ENCODE measurements at regions not wholly inside any gene's neighbourhood (a gene's known extent, or its start where the extent isn't known, plus 50 kb on each side); places are given as distances from the start of the nearest gene placed in this dataset.

DNA sequence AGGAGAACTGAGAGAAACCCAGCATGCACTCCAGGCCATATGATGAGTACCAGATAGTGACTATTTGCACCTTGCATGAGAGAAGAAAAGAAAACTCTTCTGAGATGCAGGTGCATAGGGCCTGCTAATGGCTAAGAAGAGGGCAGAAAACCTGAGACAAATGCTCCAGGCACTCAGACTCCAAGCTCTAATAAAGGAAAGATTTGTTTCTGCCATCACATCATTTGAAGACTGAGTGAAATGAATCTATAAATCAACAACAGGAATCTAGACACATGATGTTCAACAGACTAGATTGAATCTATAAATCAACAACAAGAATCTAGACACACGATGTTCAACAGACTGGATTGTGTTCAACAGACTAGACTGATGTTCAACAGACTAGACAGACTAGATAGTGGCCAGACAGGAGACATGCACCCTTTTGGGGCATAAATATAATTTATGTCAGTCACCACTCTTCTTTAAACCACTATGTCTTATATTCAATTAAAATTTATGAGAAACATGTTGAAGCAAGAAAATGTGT is 482.7 kb upstream of the UBE2E3 start:
- FAIRE-seq (no peak), DNase-seq (ENCODE audit: insufficient read length, low spot score) (no peak)
- TF ChIP-seq PAX5 (IDR thresholded peaks at IDR 0.05; ENCODE audit: insufficient read depth, low read length, severe bottlenecking) = no peak
- no peak for TF ChIP-seq SPI1 (IDR thresholded peaks at IDR 0.05; ENCODE audit: low read depth, low read length)
- no peak for TF ChIP-seq POU2F2 (IDR thresholded peaks at IDR 0.05; ENCODE audit: low read depth, low read length)
- no peak for TF ChIP-seq POLR2A (IDR thresholded peaks at IDR 0.05; ENCODE audit: low read depth, low read length)
- TF ChIP-seq TAF1 (IDR thresholded peaks at IDR 0.05; ENCODE audit: low read depth, low read length) = no peak
- no peak for TF ChIP-seq POLR2AphosphoS5 (IDR thresholded peaks at IDR 0.05; ENCODE audit: low read depth, low read length)

DNA sequence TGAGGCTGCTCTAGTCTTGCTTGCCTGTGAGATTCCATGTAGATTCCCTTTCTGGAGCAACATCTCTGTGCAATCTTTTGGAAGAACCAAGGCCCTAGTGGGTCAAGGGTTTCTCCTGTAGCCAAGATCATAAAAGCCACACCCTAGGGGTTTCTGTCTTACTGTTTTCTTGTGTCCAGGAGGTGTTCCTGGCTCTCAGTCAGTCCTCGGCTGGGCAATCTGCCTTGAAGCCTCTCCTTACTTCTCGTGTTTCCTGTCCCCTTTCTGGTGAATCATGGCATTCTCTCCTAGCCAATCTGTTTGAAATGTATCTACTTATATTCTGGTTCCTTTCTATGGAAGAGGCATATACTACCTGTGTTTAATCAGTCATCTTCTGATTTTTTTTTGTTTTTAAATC is 484.8 kb upstream of the UBE2E3 start:
- TF ChIP-seq SPI1 (IDR thresholded peaks at IDR 0.05; ENCODE audit: low read depth, low read length) (no peak), POLR2AphosphoS5 (IDR thresholded peaks at IDR 0.05; ENCODE audit: low read depth, low read length) (no peak), PAX5 (IDR thresholded peaks at IDR 0.05; ENCODE audit: insufficient read depth, low read length, severe bottlenecking) (no peak), TAF1 (IDR thresholded peaks at IDR 0.05; ENCODE audit: low read depth, low read length) (no peak)
- no peak for DNase-seq (ENCODE audit: insufficient read length, low spot score)
- no peak for FAIRE-seq

GRCh38 chr2:180494286-180494685 is 486.1 kb upstream of the UBE2E3 start:
- DNase-seq (ENCODE audit: insufficient read length, low spot score) (no peak), FAIRE-seq (no peak)
- TF ChIP-seq POLR2AphosphoS5 (IDR thresholded peaks at IDR 0.05; ENCODE audit: low read depth, low read length) (no peak), PAX5 (IDR thresholded peaks at IDR 0.05; ENCODE audit: insufficient read depth, low read length, severe bottlenecking) (no peak), POLR2A (IDR thresholded peaks at IDR 0.05; ENCODE audit: low read depth, low read length) (no peak), POU2F2 (IDR thresholded peaks at IDR 0.05; ENCODE audit: low read depth, low read length) (no peak), SPI1 (IDR thresholded peaks at IDR 0.05; ENCODE audit: low read depth, low read length) (no peak), TAF1 (IDR thresholded peaks at IDR 0.05; ENCODE audit: low read depth, low read length) (no peak)

GRCh38 chr2:180482696-180483095 is 475.6 kb upstream of the CWC22 start:
- FAIRE-seq (no peak), DNase-seq (ENCODE audit: insufficient read length, low spot score) (no peak)
- TF ChIP-seq PAX5 (IDR thresholded peaks at IDR 0.05; ENCODE audit: insufficient read depth, low read length, severe bottlenecking) (no peak), SPI1 (IDR thresholded peaks at IDR 0.05; ENCODE audit: low read depth, low read length) (no peak), TAF1 (IDR thresholded peaks at IDR 0.05; ENCODE audit: low read depth, low read length) (no peak), POU2F2 (IDR thresholded peaks at IDR 0.05; ENCODE audit: low read depth, low read length) (no peak), POLR2A (IDR thresholded peaks at IDR 0.05; ENCODE audit: low read depth, low read length) (no peak), POLR2AphosphoS5 (IDR thresholded peaks at IDR 0.05; ENCODE audit: low read depth, low read length) (no peak)

- TF ChIP-seq POLR2AphosphoS5 (IDR thresholded peaks at IDR 0.05; ENCODE audit: low read depth, low read length) = no peak
- no peak for FAIRE-seq
- DNase-seq (ENCODE audit: insufficient read length, low spot score) = no peak
These were observed 474.9 kb upstream of the CWC22 start for GRCh38 chr2:180481998-180482397.

GRCh38 chr2:180478883-180479282 is 471.8 kb upstream of the CWC22 start:
- FAIRE-seq = no peak
- TF ChIP-seq SPI1 (IDR thresholded peaks at IDR 0.05; ENCODE audit: low read depth, low read length) (no peak), POLR2A (IDR thresholded peaks at IDR 0.05; ENCODE audit: low read depth, low read length) (no peak), TAF1 (IDR thresholded peaks at IDR 0.05; ENCODE audit: low read depth, low read length) (no peak), PAX5 (IDR thresholded peaks at IDR 0.05; ENCODE audit: insufficient read depth, low read length, severe bottlenecking) (no peak), POLR2AphosphoS5 (IDR thresholded peaks at IDR 0.05; ENCODE audit: low read depth, low read length) (no peak), POU2F2 (IDR thresholded peaks at IDR 0.05; ENCODE audit: low read depth, low read length) (no peak)
- no peak for DNase-seq (ENCODE audit: insufficient read length, low spot score)

DNA sequence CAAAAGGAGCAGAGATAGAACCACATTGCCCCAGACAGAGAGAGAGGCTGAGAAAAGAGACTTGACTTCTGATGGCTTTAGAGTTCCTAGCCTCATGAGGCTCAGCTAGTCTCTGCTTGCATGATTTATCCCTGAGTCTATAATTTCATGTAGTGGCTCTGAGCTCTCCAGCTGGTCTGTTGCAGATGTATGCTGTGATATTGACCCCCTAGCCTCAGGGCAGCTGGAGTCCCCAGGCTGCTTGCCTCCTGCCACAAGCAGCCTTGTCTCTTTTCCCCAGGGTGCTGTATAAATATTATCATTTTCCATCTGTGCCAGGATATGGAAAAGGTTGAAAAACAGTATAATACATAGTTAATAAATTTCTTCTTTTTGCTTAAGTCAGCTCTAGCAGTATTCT is 467.6 kb upstream of the CWC22 start:
- DNase-seq (ENCODE audit: insufficient read length, low spot score) = no peak
- no peak for FAIRE-seq
- TF ChIP-seq POLR2A (IDR thresholded peaks at IDR 0.05; ENCODE audit: low read depth, low read length) (no peak), SPI1 (IDR thresholded peaks at IDR 0.05; ENCODE audit: low read depth, low read length) (no peak), PAX5 (IDR thresholded peaks at IDR 0.05; ENCODE audit: insufficient read depth, low read length, severe bottlenecking) (no peak), TAF1 (IDR thresholded peaks at IDR 0.05; ENCODE audit: low read depth, low read length) (no peak), POU2F2 (IDR thresholded peaks at IDR 0.05; ENCODE audit: low read depth, low read length) (no peak), POLR2AphosphoS5 (IDR thresholded peaks at IDR 0.05; ENCODE audit: low read depth, low read length) (no peak)

- no peak for FAIRE-seq
- DNase-seq (ENCODE audit: insufficient read length, low spot score) = no peak
- TF ChIP-seq POLR2A (IDR thresholded peaks at IDR 0.05; ENCODE audit: low read depth, low read length) (no peak), POU2F2 (IDR thresholded peaks at IDR 0.05; ENCODE audit: low read depth, low read length) (no peak), SPI1 (IDR thresholded peaks at IDR 0.05; ENCODE audit: low read depth, low read length) (no peak), PAX5 (IDR thresholded peaks at IDR 0.05; ENCODE audit: insufficient read depth, low read length, severe bottlenecking) (no peak), TAF1 (IDR thresholded peaks at IDR 0.05; ENCODE audit: low read depth, low read length) (no peak), POLR2AphosphoS5 (IDR thresholded peaks at IDR 0.05; ENCODE audit: low read depth, low read length) (no peak)
These were observed 466.4 kb upstream of the CWC22 start for GRCh38 chr2:180473456-180473855.

DNA sequence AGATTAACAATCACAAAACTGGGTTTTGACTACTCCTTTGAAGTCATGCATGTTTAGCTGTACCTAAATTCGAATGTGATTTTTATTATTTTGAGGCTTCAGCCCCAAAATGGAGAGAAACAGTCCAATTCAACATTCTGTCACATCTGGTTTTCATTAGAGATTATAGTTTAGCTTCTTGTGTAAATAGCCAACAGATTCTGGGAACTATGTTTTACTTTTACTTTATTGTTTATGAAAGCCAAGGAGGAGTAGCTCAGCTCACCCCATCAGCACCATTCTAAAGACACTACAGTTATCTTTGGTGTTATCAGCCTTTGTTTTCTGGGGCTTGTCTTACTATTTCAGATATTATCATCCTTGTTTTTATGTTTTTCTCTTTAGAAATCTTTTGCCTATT is 465.0 kb upstream of the CWC22 start:
- FAIRE-seq = no peak
- DNase-seq (ENCODE audit: insufficient read length, low spot score) = no peak
- TF ChIP-seq SPI1 (IDR thresholded peaks at IDR 0.05; ENCODE audit: low read depth, low read length) (no peak), POLR2AphosphoS5 (IDR thresholded peaks at IDR 0.05; ENCODE audit: low read depth, low read length) (no peak), TAF1 (IDR thresholded peaks at IDR 0.05; ENCODE audit: low read depth, low read length) (no peak), PAX5 (IDR thresholded peaks at IDR 0.05; ENCODE audit: insufficient read depth, low read length, severe bottlenecking) (no peak), POU2F2 (IDR thresholded peaks at IDR 0.05; ENCODE audit: low read depth, low read length) (no peak), POLR2A (IDR thresholded peaks at IDR 0.05; ENCODE audit: low read depth, low read length) (no peak)

DNA sequence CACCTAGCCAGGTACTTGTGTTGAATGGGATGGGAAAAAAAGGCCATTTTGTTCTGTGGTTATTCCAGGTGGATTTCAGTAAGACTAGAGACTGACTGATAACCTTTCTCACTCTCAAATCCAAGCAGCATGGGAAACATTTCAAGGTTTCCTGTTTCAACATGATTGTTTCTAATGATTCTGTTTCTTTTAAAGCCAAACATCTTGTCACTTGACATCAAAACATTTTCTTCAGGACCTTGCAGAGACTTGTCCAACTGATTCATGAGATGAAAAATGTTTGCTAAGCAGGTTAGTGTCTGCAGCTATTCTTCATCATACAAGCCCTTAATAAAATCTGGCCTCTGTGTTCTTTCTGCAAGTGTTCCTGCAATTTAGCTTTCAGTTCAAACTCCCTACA is 456.5 kb upstream of the CWC22 start:
- TF ChIP-seq TAF1 (IDR thresholded peaks at IDR 0.05; ENCODE audit: low read depth, low read length) = no peak
- TF ChIP-seq POLR2A (IDR thresholded peaks at IDR 0.05; ENCODE audit: low read depth, low read length) = no peak
- TF ChIP-seq SPI1 (IDR thresholded peaks at IDR 0.05; ENCODE audit: low read depth, low read length) = no peak
- no peak for TF ChIP-seq POU2F2 (IDR thresholded peaks at IDR 0.05; ENCODE audit: low read depth, low read length)
- no peak for TF ChIP-seq POLR2AphosphoS5 (IDR thresholded peaks at IDR 0.05; ENCODE audit: low read depth, low read length)
- TF ChIP-seq PAX5 (IDR thresholded peaks at IDR 0.05; ENCODE audit: insufficient read depth, low read length, severe bottlenecking) = no peak
- no peak for FAIRE-seq

More for the DNA sequence above, 456.5 kb upstream of the CWC22 start:
- DNase-seq (ENCODE audit: insufficient read length, low spot score) = no peak
